ENCODE measurements at regions not wholly inside any gene's neighbourhood (a gene's known extent, or its start where the extent isn't known, plus 50 kb on each side); places are given as distances from the start of the nearest gene placed in this dataset.

GRCh38 chr4:129531253-129531652 is 435.3 kb downstream of the C4orf33 start:
- TF ChIP-seq CTCF (IDR thresholded peaks at IDR 0.05; ENCODE audit: extremely low read depth, missing control alignments) = no peak
- DNase-seq (ENCODE audit: low spot score) = no peak

GRCh38 chr4:129532573-129532972 is 436.6 kb downstream of the C4orf33 start:
- TF ChIP-seq CTCF (IDR thresholded peaks at IDR 0.05; ENCODE audit: extremely low read depth, missing control alignments) = no peak
- no peak for DNase-seq (ENCODE audit: low spot score)

- no peak for DNase-seq (ENCODE audit: low spot score)
- TF ChIP-seq CTCF (IDR thresholded peaks at IDR 0.05; ENCODE audit: extremely low read depth, missing control alignments) = no peak
Observed at GRCh38 chr4:129543299-129543698, 447.3 kb downstream of the C4orf33 start.

- no peak for TF ChIP-seq CTCF (IDR thresholded peaks at IDR 0.05; ENCODE audit: extremely low read depth, missing control alignments)
- DNase-seq (ENCODE audit: low spot score) = no peak
Observed at GRCh38 chr4:129545599-129546278, 449.8 kb downstream of the C4orf33 start.

GRCh38 chr4:129546531-129546930 is 450.6 kb downstream of the C4orf33 start:
- DNase-seq (ENCODE audit: low spot score) = no peak
- no peak for TF ChIP-seq CTCF (IDR thresholded peaks at IDR 0.05; ENCODE audit: extremely low read depth, missing control alignments)

- no peak for TF ChIP-seq CTCF (IDR thresholded peaks at IDR 0.05; ENCODE audit: extremely low read depth, missing control alignments)
- no peak for DNase-seq (ENCODE audit: low spot score)
Observed at GRCh38 chr4:129550281-129550785, 454.4 kb downstream of the C4orf33 start.

GRCh38 chr4:129561280-129561679 is 465.3 kb downstream of the C4orf33 start:
- DNase-seq (ENCODE audit: low spot score) = no peak
- no peak for TF ChIP-seq CTCF (IDR thresholded peaks at IDR 0.05; ENCODE audit: extremely low read depth, missing control alignments)

Data from GM20000 (cell line).